GM21390 (cell line): ENCODE measurements at regions not wholly inside any gene's neighbourhood (a gene's known extent, or its start where the extent isn't known, plus 50 kb on each side); places are given as distances from the start of the nearest gene placed in this dataset.
A peak's percentile ranks its signal among the peaks of the same experiment; 100 is the strongest.

Experiments
- ATAC-seq: cut with Tn5 transposase; IDR thresholded peaks from one replicate; pipeline ENCODE4 v1.9.1; 2021; ENCODE audit not compliant: unreplicated experiment

GRCh38 chr13:89845874-89846273, 1501.6 kb upstream of the MIR17HG start:
- no peak for ATAC-seq

- no peak for ATAC-seq
These were observed 1500.4 kb upstream of the MIR17HG start for GRCh38 chr13:89846926-89847585.

- ATAC-seq: peak; percentile 78
These were observed 1494.9 kb upstream of the MIR17HG start for GRCh38 chr13:89852570-89852969.

- no peak for ATAC-seq
These were observed 1491.0 kb upstream of the MIR17HG start for GRCh38 chr13:89856512-89856911.

- no peak for ATAC-seq
These were observed 1490.0 kb upstream of the MIR17HG start for GRCh38 chr13:89857502-89857901.

- no peak for ATAC-seq
These were observed 1485.3 kb upstream of the MIR17HG start for GRCh38 chr13:89862011-89862690.

GRCh38 chr13:89862691-89863036, 1484.8 kb upstream of the MIR17HG start:
- no peak for ATAC-seq

GRCh38 chr13:89865164-89866064, 1482.1 kb upstream of the MIR17HG start:
- no peak for ATAC-seq

GRCh38 chr13:89869312-89869711, 1478.2 kb upstream of the MIR17HG start:
- ATAC-seq: no peak

- ATAC-seq: no peak
These were observed 1468.6 kb upstream of the MIR17HG start for GRCh38 chr13:89878904-89879303.

- ATAC-seq: no peak
These were observed 1467.3 kb upstream of the MIR17HG start for GRCh38 chr13:89880201-89880600.

GRCh38 chr13:89883893-89884448, 1463.5 kb upstream of the MIR17HG start:
- ATAC-seq: no peak

- ATAC-seq: no peak
These were observed 1456.7 kb upstream of the MIR17HG start for GRCh38 chr13:89890806-89891205.

- ATAC-seq: no peak
These were observed 1456.1 kb upstream of the MIR17HG start for GRCh38 chr13:89891416-89891815.

GRCh38 chr13:89897681-89898080, 1449.8 kb upstream of the MIR17HG start:
- ATAC-seq: peak; percentile 79

- no peak for ATAC-seq
These were observed 1448.0 kb upstream of the MIR17HG start for GRCh38 chr13:89899302-89900103.

GRCh38 chr13:89900104-89900765, 1447.3 kb upstream of the MIR17HG start:
- ATAC-seq: no peak

GRCh38 chr13:89902223-89902622, 1445.3 kb upstream of the MIR17HG start:
- no peak for ATAC-seq

- ATAC-seq: no peak
These were observed 1444.4 kb upstream of the MIR17HG start for GRCh38 chr13:89903115-89903514.

GRCh38 chr13:89910166-89910565, 1437.3 kb upstream of the MIR17HG start:
- no peak for ATAC-seq
